ENCODE measurements at regions not wholly inside any gene's neighbourhood (a gene's known extent, or its start where the extent isn't known, plus 50 kb on each side); places are given as distances from the start of the nearest gene placed in this dataset.
"Not testable (repeated sequence)": the region's sequence is repeated elsewhere in the genome, so short reads cannot be mapped to it uniquely, and the experiment has no call there.

GRCh38 chr1:223045164-223045957 lies 97.7 kb downstream of the TLR5 start:
- H3K9me3 ChIP-seq, result no peaks in the 10 kb centered on the region
- TF ChIP-seq POLR2A (IDR thresholded peaks at IDR 0.05), result no peak
- no peak for TF ChIP-seq POLR2AphosphoS5 (IDR thresholded peaks at IDR 0.05)
- TF ChIP-seq, protein P1, sequence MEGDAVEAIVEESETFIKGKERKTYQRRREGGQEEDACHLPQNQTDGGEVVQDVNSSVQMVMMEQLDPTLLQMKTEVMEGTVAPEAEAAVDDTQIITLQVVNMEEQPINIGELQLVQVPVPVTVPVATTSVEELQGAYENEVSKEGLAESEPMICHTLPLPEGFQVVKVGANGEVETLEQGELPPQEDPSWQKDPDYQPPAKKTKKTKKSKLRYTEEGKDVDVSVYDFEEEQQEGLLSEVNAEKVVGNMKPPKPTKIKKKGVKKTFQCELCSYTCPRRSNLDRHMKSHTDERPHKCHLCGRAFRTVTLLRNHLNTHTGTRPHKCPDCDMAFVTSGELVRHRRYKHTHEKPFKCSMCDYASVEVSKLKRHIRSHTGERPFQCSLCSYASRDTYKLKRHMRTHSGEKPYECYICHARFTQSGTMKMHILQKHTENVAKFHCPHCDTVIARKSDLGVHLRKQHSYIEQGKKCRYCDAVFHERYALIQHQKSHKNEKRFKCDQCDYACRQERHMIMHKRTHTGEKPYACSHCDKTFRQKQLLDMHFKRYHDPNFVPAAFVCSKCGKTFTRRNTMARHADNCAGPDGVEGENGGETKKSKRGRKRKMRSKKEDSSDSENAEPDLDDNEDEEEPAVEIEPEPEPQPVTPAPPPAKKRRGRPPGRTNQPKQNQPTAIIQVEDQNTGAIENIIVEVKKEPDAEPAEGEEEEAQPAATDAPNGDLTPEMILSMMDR (IDR thresholded peaks at IDR 0.05), result no peak
- no peak for TF ChIP-seq EP300 (IDR thresholded peaks at IDR 0.05)
- no peaks in the 10 kb centered on the region for H3K4me1 ChIP-seq
- no peaks in the 10 kb centered on the region for H3K36me3 ChIP-seq
- peaks cover 6% of the 10 kb centered on the region for H3K27me3 ChIP-seq
- no peak for DNase-seq (ENCODE audit: low spot score in 2 of 2)
- WGBS, result 66% methylated on average over 4 of the region's 4 CpGs
- no peak overlapping the region for H3K4me3 ChIP-seq
- no peak overlapping the region for H3K27ac ChIP-seq

DNA sequence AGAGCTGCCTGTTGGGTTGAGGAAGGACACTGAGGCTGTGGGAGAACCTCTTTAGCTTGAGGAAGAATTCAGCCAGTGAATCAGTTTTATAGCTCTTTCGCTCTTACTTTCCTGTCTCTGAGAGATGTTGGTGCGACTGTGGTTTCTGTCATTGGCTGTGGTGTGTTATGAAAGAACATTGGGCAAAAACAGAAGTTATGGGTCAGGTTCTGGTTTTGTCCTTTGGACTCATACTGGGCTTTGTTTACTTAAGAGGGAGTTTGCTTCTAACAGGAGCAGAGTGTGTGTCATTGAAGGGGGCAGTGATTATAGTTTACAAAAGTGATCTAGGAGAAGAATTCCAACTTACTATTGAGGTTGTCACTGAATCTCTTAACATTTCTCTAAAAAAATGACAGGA lies 97.0 kb downstream of the TLR5 start:
- Histone ChIP-seq H3K27ac (no peak overlapping the region), H3K4me1 (no peaks in the 10 kb centered on the region), H3K4me3 (no peak overlapping the region), H3K36me3 (no peaks in the 10 kb centered on the region), H3K27me3 (peaks cover 2% of the 10 kb centered on the region), H3K9me3 (no peaks in the 10 kb centered on the region)
- WGBS, result 95% methylated on average over 2 of the region's 2 CpGs
- no peak for DNase-seq (ENCODE audit: low spot score in 2 of 2)
- TF ChIP-seq, protein P1 (IDR thresholded peaks at IDR 0.05), result no peak
- no peak for TF ChIP-seq EP300 (IDR thresholded peaks at IDR 0.05)
- no peak for TF ChIP-seq POLR2A (IDR thresholded peaks at IDR 0.05)
- TF ChIP-seq POLR2AphosphoS5 (IDR thresholded peaks at IDR 0.05), result no peak

DNA sequence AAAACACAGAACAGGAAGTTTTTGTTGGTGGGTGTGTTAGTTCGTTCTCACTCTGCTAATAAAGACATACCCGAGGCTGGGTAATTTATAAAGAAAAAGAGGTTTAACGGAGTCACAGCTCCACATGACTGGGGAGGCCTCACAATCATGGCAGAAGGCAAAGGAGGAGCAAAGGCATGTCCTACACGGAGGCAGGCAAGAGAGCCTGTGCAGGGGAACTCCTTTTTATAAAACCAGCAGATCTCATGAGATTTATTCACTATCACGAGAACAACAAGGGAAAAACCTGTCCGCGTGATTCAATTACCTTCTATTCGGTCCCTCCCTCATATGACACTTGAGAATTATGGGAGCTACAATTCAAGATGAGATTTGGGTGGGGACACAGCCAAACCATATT lies 96.6 kb downstream of the TLR5 start:
- WGBS, result 94% methylated on average over 8 of the region's 8 CpGs

GRCh38 chr1:223048026-223048425 lies 95.0 kb downstream of the TLR5 start:
- Histone ChIP-seq H3K36me3 (no peaks in the 10 kb centered on the region), H3K4me1 (no peaks in the 10 kb centered on the region), H3K4me3 (no peak overlapping the region), H3K27me3 (peaks cover 2% of the 10 kb centered on the region), H3K27ac (no peak overlapping the region), H3K9me3 (no peaks in the 10 kb centered on the region)
- 65% methylated on average over 2 of the region's 2 CpGs for WGBS
- DNase-seq (ENCODE audit: low spot score in 2 of 2), result no peak
- no peak for TF ChIP-seq POLR2A (IDR thresholded peaks at IDR 0.05)
- TF ChIP-seq, protein P1 (IDR thresholded peaks at IDR 0.05), result no peak
- no peak for TF ChIP-seq POLR2AphosphoS5 (IDR thresholded peaks at IDR 0.05)
- TF ChIP-seq EP300 (IDR thresholded peaks at IDR 0.05), result no peak

More for the DNA sequence above, 96.6 kb downstream of the TLR5 start:
- H3K4me3 ChIP-seq; H3K27ac ChIP-seq; H3K36me3 ChIP-seq; DNase-seq (ENCODE audit: low spot score in 2 of 2); H3K27me3 ChIP-seq; H3K4me1 ChIP-seq; H3K9me3 ChIP-seq: not testable (repeated sequence)

DNA sequence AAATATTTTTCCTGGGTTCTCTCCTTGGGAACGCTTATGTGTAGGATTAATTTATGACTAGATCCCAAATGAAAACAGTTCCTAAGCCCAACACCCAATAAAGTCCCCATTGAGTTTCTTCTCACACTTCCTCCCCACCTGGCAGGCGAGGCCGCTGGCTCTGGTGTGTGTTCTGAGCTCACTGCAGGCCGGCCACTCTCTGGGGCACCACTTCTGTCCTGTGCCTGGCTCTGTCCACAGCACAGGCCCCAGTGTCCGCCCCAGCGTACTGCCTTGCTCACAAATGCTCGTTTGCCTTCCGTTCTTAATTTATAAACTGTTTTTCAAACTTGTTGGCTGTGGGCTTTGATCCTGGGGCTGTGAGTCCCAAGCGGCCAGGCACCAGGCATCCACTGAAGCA lies 90.6 kb downstream of the TLR5 start:
- 92% methylated on average over 9 of the region's 9 CpGs for WGBS
- Histone ChIP-seq H3K9me3 (no peaks in the 10 kb centered on the region), H3K4me1 (no peaks in the 10 kb centered on the region), H3K36me3 (no peaks in the 10 kb centered on the region), H3K4me3 (no peak overlapping the region), H3K27ac (no peak overlapping the region), H3K27me3 (no peaks in the 10 kb centered on the region)
- no peak for TF ChIP-seq POLR2A (IDR thresholded peaks at IDR 0.05)
- TF ChIP-seq, protein P1 (IDR thresholded peaks at IDR 0.05), result no peak
- TF ChIP-seq EP300 (IDR thresholded peaks at IDR 0.05), result no peak
- TF ChIP-seq POLR2AphosphoS5 (IDR thresholded peaks at IDR 0.05), result no peak
- DNase-seq (ENCODE audit: low spot score in 2 of 2), result no peak

Data from suprapubic skin (tissue), 4 donors.